HCT116 (cell line): ENCODE measurements at regions not wholly inside any gene's neighbourhood (a gene's known extent, or its start where the extent isn't known, plus 50 kb on each side); places are given as distances from the start of the nearest gene placed in this dataset.

ENCODE experiments used
- ATAC-seq: fragments of 200-7000 bp; cut with Tn5 transposase; 2 replicates; pipeline ENCODE4 v1.9.1; 2020; ENCODE audit warnings: mild to moderate bottlenecking, moderate library complexity
- BruUV-seq: library from RNA; stranded (reverse); fragments of 400-500 nt; replicated peaks from 2 replicates; lab custom pipeline; 2021; lab: Mats Ljungman, UMichigan
- CTCF ChIA-PET: fragments of 300-600 bp; sonication (Branson Sonifier 250); formaldehyde crosslinking; loops from one replicate; lab custom pipeline; 2021; ENCODE audit warnings: antibody characterized with exemption; lab: Charles Lee
- POLR2A ChIA-PET: fragments of 300-600, 350-600 bp; sonication (Branson Sonifier 250); formaldehyde crosslinking; loops from one replicate; lab custom pipeline; 2021; ENCODE audit warnings: antibody characterized with exemption; lab: Charles Lee
- RAD21 ChIA-PET, 2 experiments: fragments of 300-600 bp; sonication (Branson Sonifier 250); formaldehyde crosslinking; loops; one replicate each; lab custom pipeline; 2023; ENCODE audit warnings: low total read pairs in 2 of 2; ENCODE audit not compliant: uncharacterized antibody in 2 of 2, unreplicated experiment in 2 of 2, low non-redundant PET in 1 of 2; lab: Charles Lee
- DNase-seq: peaks from one replicate; pipeline ENCODE4 v3.0.0-alpha.2; 2010; ENCODE audit warnings: low read depth, low spot score
- H2AFZ ChIP-seq: fragments of 200-600 bp; shearing (Covaris generic), sonication (generic); 2 replicates; pipeline ENCODE4 v1.6.1; 2017; ENCODE audit warnings: low read depth, mixed run types, mixed read lengths, antibody characterized with exemption, low read length; ENCODE audit not compliant: poor library complexity, severe bottlenecking
- H3K27ac ChIP-seq: 2 replicates; pipeline ENCODE4 v1.5.1; 2012; ENCODE audit warnings: low read depth, low read length
- H3K27me3 ChIP-seq: fragments of 200-600 bp; sonication (generic); 2 replicates; pipeline ENCODE4 v1.6.1; 2016; ENCODE audit warnings: mixed run types, low read length, mixed read lengths; ENCODE audit not compliant: insufficient read depth
- H3K36me3 ChIP-seq, 2 experiments: fragments of 200-500 bp in 1 of 2; fragments of 200-600 bp in 1 of 2; sonication (Bioruptor generic) in 1 of 2; sonication (generic) in 1 of 2; 2 replicates each; pipeline versions ENCODE4 v1.5.1 to v1.6.1; 2014 to 2016; ENCODE audit warnings: low read length in 2 of 2, inconsistent platforms in 1 of 2, mixed read lengths in 1 of 2, mixed run types in 1 of 2; ENCODE audit not compliant: insufficient read depth in 2 of 2, control insufficient read depth in 1 of 2
- H3K4me1 ChIP-seq, 2 experiments: fragments of 200-600 bp in 1 of 2; sonication (generic) in 1 of 2; 2 replicates each; pipeline versions ENCODE4 v1.5.1 to v1.6.1; 2012 to 2017; ENCODE audit warnings: low read length in 2 of 2, inconsistent platforms in 1 of 2, mild to moderate bottlenecking in 1 of 2, mixed read lengths in 1 of 2, mixed run types in 1 of 2, moderate library complexity in 1 of 2; ENCODE audit not compliant: insufficient read depth in 2 of 2, control insufficient read depth in 1 of 2
- H3K4me2 ChIP-seq: fragments of 200-600 bp; sonication (generic); 2 replicates; pipeline ENCODE4 v1.6.1; 2017; ENCODE audit warnings: mixed run types, low read length, mixed read lengths
- H3K4me3 ChIP-seq, 2 experiments: fragments of 200-600 bp in 1 of 2; sonication (generic) in 1 of 2; replicated peaks in 1 of 2; 2 replicates each; pipeline ENCODE4 v1.5.1; 2011 to 2016; ENCODE audit warnings: low read length in 2 of 2, control low read depth in 1 of 2, low read depth in 1 of 2, mild to moderate bottlenecking in 1 of 2, mixed read lengths in 1 of 2, mixed run types in 1 of 2
- H3K79me2 ChIP-seq: fragments of 200-600 bp; sonication (generic); 2 replicates; pipeline ENCODE4 v1.6.1; 2017; ENCODE audit warnings: mild to moderate bottlenecking, mixed run types, low read length, moderate library complexity, mixed read lengths; ENCODE audit not compliant: insufficient read depth
- H3K9ac ChIP-seq: fragments of 200-600 bp; sonication (generic); 2 replicates; pipeline ENCODE4 v1.6.1; 2016; ENCODE audit warnings: low read length, mixed read lengths
- H3K9me2 ChIP-seq: fragments of 200-600 bp; sonication (generic), shearing (Covaris generic); 2 replicates; pipeline ENCODE4 v1.6.1; 2017; ENCODE audit warnings: mixed run types, mild to moderate bottlenecking, moderate library complexity; ENCODE audit not compliant: insufficient read depth
- H3K9me3 ChIP-seq, 2 experiments: fragments of 200-500 bp in 1 of 2; fragments of 200-600 bp in 1 of 2; sonication (Bioruptor generic) in 1 of 2; sonication (generic) in 1 of 2; 2 replicates each; pipeline ENCODE4 v1.6.1; 2014 to 2017; ENCODE audit warnings: low read length in 2 of 2, mixed read lengths in 2 of 2, inconsistent platforms in 1 of 2, low read depth in 1 of 2, mild to moderate bottlenecking in 1 of 2, mixed run types in 1 of 2, moderate library complexity in 1 of 2; ENCODE audit not compliant: control insufficient read depth in 1 of 2, insufficient read depth in 1 of 2
- H4K20me1 ChIP-seq: fragments of 200-600 bp; sonication (generic), shearing (Covaris generic); 2 replicates; pipeline ENCODE4 v1.6.1; 2017; ENCODE audit warnings: mixed run types, mild to moderate bottlenecking, moderate library complexity; ENCODE audit not compliant: insufficient read depth
- CEBPB ChIP-seq: IDR thresholded peaks from 2 replicates; pipeline ENCODE4 v1.6.1; 2012; ENCODE audit warnings: low read depth
- CTCF ChIP-seq, 3 experiments: fragments of 200-600 bp in 1 of 3; sonication (generic) in 1 of 3; IDR thresholded peaks in 2 of 3; conservative IDR thresholded peaks in 1 of 3; 2 replicates each; pipeline ENCODE4 v1.5.1; 2012 to 2017; ENCODE audit warnings: low read depth in 2 of 3, low read length in 2 of 3, antibody characterized with exemption in 1 of 3, borderline replicate concordance in 1 of 3, control low read depth in 1 of 3, mild to moderate bottlenecking in 1 of 3, mixed read lengths in 1 of 3, mixed run types in 1 of 3, moderate library complexity in 1 of 3; ENCODE audit not compliant: insufficient read depth in 1 of 3
- EGR1 ChIP-seq: IDR thresholded peaks from 2 replicates; pipeline ENCODE4 v1.6.1; 2012; ENCODE audit warnings: low read depth
- ELF1 ChIP-seq: IDR thresholded peaks from 2 replicates; pipeline ENCODE4 v1.6.1; 2012; ENCODE audit warnings: low read depth, borderline replicate concordance
- EZH2 ChIP-seq: fragments of 200-600 bp; sonication (generic); IDR thresholded peaks from 2 replicates; pipeline ENCODE4 v1.6.1; 2017; ENCODE audit warnings: antibody characterized with exemption, mixed run types
- JUND ChIP-seq: IDR thresholded peaks from 2 replicates; pipeline ENCODE4 v1.6.1; 2012
- REST ChIP-seq: IDR thresholded peaks from 2 replicates; pipeline ENCODE4 v1.6.1; 2012; ENCODE audit warnings: low read depth
- ZNF274 ChIP-seq: fragments of 200-500 bp; sonication (Bioruptor generic); IDR thresholded peaks from 2 replicates; pipeline ENCODE4 v1.6.1; 2014; ENCODE audit warnings: mild to moderate bottlenecking, low read depth, low read length, inconsistent platforms
- intact Hi-C: fragments of 100-400 bp; cut with micrococcal nuclease; formaldehyde crosslinking; loops from 2 replicates; pipeline ENCODE4 v1.10.0; 2022

GRCh38 chr1:238581332-238581731 is 690.6 kb upstream of the ZP4 start:
- RAD21 ChIA-PET: no interaction called here
- POLR2A ChIA-PET: no interaction called here
- peaks cover 7 to 8% of the 10 kb centered on the region in 2 experiments; a peak in 2 of 4 replicates for H3K9me3 ChIP-seq
- H3K9ac ChIP-seq: no peak overlapping the region
- H3K9me2 ChIP-seq: no peaks in the 10 kb centered on the region
- no peaks in the 10 kb centered on the region for H3K79me2 ChIP-seq
- no peaks in the 10 kb centered on the region for H3K4me1 ChIP-seq
- DNase-seq (no peak), ATAC-seq (no peak)
- no peak for TF ChIP-seq JUND
- TF ChIP-seq EZH2: no peak
- intact Hi-C loops: no loop called here
- CTCF ChIA-PET: no interaction called here
- no peak overlapping the region for H3K4me3 ChIP-seq
- H4K20me1 ChIP-seq: no peaks in the 10 kb centered on the region
- no peak overlapping the region for H3K27ac ChIP-seq
- no peak overlapping the region for H3K4me2 ChIP-seq
- no peaks in the 10 kb centered on the region; a peak in 1 of 4 replicates for H3K36me3 ChIP-seq
- no TSS peak for BruUV-seq
- H2AFZ ChIP-seq: no peak overlapping the region
- no peaks in the 10 kb centered on the region for H3K27me3 ChIP-seq

- Histone ChIP-seq H3K4me3 (no peak overlapping the region), H3K27me3 (no peaks in the 10 kb centered on the region), H3K9me2 (no peaks in the 10 kb centered on the region), H3K9me3 (peaks cover 9 to 30% of the 10 kb centered on the region in 2 experiments; a peak in 3 of 4 replicates), H3K9ac (no peak overlapping the region), H3K36me3 (no peaks in the 10 kb centered on the region), H3K4me2 (no peak overlapping the region), H4K20me1 (no peaks in the 10 kb centered on the region), H3K27ac (no peak overlapping the region), H2AFZ (no peak overlapping the region)
- no peak for DNase-seq
- no TSS peak for BruUV-seq
- intact Hi-C loops: no loop called here
- RAD21 ChIA-PET: no interaction called here
- CTCF ChIA-PET: no interaction called here
- POLR2A ChIA-PET: no interaction called here
- no peak for TF ChIP-seq CEBPB
- no peak for TF ChIP-seq EZH2
- no peak for TF ChIP-seq EGR1
- no peak for TF ChIP-seq ZNF274
- no peak for TF ChIP-seq JUND
- TF ChIP-seq ELF1: no peak
- no peak for TF ChIP-seq CTCF (IDR thresholded peaks at IDR 0.05 in 2 of 3, conservative IDR thresholded peaks at IDR 0.05 in 1 of 3; ENCODE audit: borderline replicate concordance in 1 of 3, insufficient read depth in 1 of 3, low read depth in 2 of 3, low read length in 2 of 3)
- TF ChIP-seq REST: no peak
- TF ChIP-seq, all 23 proteins: peak for 0
- no peaks in the 10 kb centered on the region for H3K79me2 ChIP-seq
- no peaks in the 10 kb centered on the region for H3K4me1 ChIP-seq
- no peak for ATAC-seq
These were observed 678.0 kb upstream of the ZP4 start for GRCh38 chr1:238568735-238569134.
